ENCODE measurements at regions not wholly inside any gene's neighbourhood (a gene's known extent, or its start where the extent isn't known, plus 50 kb on each side); places are given as distances from the start of the nearest gene placed in this dataset.
"Not testable (repeated sequence)": the region's sequence is repeated elsewhere in the genome, so short reads cannot be mapped to it uniquely, and the experiment has no call there.

DNA sequence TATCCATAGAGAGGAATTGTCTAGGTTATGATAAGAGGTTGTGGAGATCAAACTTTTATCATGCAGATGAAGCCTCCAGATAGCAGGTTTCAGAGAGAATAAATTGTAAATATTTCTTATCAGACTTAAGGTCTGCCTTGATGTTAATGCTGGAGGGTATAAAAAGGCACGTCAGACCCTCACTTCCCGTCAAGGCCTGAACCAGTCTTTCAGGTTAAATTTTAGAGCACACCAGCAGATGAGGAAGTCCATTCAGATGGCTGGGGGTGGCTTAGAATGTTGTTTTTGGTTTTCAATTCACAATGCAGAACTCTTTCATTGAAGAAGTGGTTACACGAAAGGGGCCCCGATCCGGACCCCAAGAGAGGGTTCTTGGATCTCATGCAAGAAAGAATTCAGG, 144.4 kb upstream of the FBXO11 start:
- H3K4me1 ChIP-seq, result no peaks in the 10 kb centered on the region
- DNase-seq, result no peak

DNA sequence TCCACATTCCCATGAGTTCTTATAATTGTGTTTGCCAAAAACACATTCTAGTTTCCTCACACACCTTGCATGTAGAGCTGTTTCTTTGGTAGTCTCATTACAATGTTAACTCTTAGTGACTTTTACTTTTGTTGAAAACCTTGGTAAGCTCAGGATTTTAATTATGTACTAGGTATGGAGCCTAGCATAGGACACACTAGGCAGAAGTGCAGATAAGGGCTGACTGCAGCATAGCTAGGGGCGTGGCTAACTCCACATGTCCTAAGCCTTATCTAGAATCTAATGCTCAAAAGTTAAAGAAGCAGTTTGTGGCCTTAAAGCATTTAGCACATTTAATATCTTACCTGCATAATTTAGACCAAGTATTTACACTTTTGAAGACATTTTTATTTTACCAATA, 153.7 kb upstream of the FBXO11 start:
- no peak overlapping the region for H3K4me3 ChIP-seq

More for the DNA sequence above, 144.4 kb upstream of the FBXO11 start:
- Histone ChIP-seq H3K36me3 (no peaks in the 10 kb centered on the region), H3K4me3 (no peak overlapping the region), H3K27me3 (no peaks in the 10 kb centered on the region), H3K9ac (ENCODE audit: low read depth in 2 of 2, low read length in 2 of 2) (no peak overlapping the region), H3K9me3 (no peaks in the 10 kb centered on the region), H3K27ac (no peak overlapping the region)
- intact Hi-C loops (cut with DNase I), result no loop called here
- TF ChIP-seq, protein P1, sequence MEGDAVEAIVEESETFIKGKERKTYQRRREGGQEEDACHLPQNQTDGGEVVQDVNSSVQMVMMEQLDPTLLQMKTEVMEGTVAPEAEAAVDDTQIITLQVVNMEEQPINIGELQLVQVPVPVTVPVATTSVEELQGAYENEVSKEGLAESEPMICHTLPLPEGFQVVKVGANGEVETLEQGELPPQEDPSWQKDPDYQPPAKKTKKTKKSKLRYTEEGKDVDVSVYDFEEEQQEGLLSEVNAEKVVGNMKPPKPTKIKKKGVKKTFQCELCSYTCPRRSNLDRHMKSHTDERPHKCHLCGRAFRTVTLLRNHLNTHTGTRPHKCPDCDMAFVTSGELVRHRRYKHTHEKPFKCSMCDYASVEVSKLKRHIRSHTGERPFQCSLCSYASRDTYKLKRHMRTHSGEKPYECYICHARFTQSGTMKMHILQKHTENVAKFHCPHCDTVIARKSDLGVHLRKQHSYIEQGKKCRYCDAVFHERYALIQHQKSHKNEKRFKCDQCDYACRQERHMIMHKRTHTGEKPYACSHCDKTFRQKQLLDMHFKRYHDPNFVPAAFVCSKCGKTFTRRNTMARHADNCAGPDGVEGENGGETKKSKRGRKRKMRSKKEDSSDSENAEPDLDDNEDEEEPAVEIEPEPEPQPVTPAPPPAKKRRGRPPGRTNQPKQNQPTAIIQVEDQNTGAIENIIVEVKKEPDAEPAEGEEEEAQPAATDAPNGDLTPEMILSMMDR (IDR thresholded peaks at IDR 0.05), result no peak

DNA sequence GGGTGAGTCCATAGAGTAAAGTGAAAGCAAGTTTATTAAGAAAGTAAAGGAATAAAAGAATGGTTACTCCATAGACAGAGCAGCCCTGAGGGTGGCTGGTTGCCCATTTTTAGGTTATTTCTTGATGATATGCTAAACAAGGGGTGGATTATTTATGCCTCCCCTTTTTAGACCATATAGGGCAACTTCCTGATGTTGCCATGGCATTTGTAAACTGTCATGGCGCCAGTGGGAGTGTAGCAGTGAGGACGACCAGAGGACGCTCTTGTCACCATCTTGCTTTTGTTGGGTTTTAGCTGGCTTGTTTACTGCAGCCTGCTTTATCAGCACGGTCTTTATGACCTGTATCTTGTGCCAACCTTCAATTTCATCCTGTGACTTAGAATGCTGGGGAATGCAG, 155.4 kb upstream of the FBXO11 start:
- H3K27me3 ChIP-seq; DNase-seq; H3K9ac ChIP-seq (ENCODE audit: low read depth in 2 of 2, low read length in 2 of 2); intact Hi-C loops (cut with DNase I); H3K9me3 ChIP-seq; H3K27ac ChIP-seq; H3K36me3 ChIP-seq; H3K4me1 ChIP-seq; H3K4me3 ChIP-seq: not testable (repeated sequence)

More for the DNA sequence above, 153.7 kb upstream of the FBXO11 start:
- Histone ChIP-seq H3K9ac (ENCODE audit: low read depth in 2 of 2, low read length in 2 of 2) (no peak overlapping the region), H3K27me3 (no peaks in the 10 kb centered on the region), H3K4me1 (no peaks in the 10 kb centered on the region), H3K36me3 (no peaks in the 10 kb centered on the region), H3K9me3 (no peaks in the 10 kb centered on the region), H3K27ac (no peak overlapping the region)
- intact Hi-C loops (cut with DNase I), result no loop called here
- TF ChIP-seq, protein P1 (IDR thresholded peaks at IDR 0.05), result no peak
- DNase-seq, result no peak

DNA sequence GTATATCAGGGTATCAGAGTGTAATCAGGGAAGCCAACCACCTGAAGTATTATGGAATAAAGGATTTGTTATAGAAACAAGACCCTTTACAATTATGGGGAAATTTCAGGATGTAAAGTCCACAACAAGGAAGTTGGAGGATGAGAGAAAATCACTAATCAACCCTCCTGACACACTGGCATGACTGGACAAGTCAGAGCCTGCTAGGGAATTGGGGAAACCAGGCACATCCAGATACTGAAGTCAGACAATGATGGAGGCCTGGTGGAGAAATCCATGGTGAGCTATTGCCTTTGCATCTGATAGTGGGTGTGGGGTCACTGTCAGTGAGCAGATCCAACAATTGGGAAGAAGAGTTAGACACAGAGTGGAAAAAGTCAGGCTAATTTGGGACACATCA, 158.8 kb upstream of the FBXO11 start:
- Histone ChIP-seq H3K9me3 (no peaks in the 10 kb centered on the region), H3K4me1 (no peaks in the 10 kb centered on the region), H3K27ac (no peak overlapping the region), H3K27me3 (no peaks in the 10 kb centered on the region), H3K4me3 (no peak overlapping the region), H3K9ac (ENCODE audit: low read depth in 2 of 2, low read length in 2 of 2) (no peak overlapping the region), H3K36me3 (no peaks in the 10 kb centered on the region)
- DNase-seq, result no peak
- TF ChIP-seq, protein P1 (IDR thresholded peaks at IDR 0.05), result no peak
- intact Hi-C loops (cut with DNase I), result no loop called here

DNA sequence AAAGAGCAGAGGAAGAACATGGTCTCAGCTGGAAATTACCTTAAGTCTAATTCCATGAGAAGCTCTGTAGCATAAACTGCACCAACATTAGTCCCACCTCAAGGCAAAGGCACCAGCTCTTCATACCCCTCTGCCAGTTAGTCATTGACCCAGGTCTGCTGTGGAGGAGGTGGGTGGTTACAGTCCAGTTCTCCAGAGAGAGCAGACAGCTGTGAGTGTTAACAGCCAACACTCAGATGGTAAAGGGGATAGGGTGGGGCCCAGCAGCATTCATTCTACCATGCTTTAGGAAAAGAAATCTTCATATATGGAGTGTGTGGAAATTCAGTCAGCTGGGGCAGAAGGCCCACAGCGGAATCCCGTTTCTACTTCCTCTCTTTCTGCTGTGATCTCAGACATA, 159.7 kb upstream of the FBXO11 start:
- H3K4me1 ChIP-seq, result no peaks in the 10 kb centered on the region
- no peaks in the 10 kb centered on the region for H3K9me3 ChIP-seq
- no peaks in the 10 kb centered on the region for H3K27me3 ChIP-seq
- intact Hi-C loops (cut with DNase I), result no loop called here
- DNase-seq, result no peak
- TF ChIP-seq, protein P1 (IDR thresholded peaks at IDR 0.05), result no peak
- H3K27ac ChIP-seq, result no peak overlapping the region
- no peak overlapping the region for H3K9ac ChIP-seq (ENCODE audit: low read depth in 2 of 2, low read length in 2 of 2)
- H3K36me3 ChIP-seq, result no peaks in the 10 kb centered on the region
- H3K4me3 ChIP-seq, result no peak overlapping the region

DNA sequence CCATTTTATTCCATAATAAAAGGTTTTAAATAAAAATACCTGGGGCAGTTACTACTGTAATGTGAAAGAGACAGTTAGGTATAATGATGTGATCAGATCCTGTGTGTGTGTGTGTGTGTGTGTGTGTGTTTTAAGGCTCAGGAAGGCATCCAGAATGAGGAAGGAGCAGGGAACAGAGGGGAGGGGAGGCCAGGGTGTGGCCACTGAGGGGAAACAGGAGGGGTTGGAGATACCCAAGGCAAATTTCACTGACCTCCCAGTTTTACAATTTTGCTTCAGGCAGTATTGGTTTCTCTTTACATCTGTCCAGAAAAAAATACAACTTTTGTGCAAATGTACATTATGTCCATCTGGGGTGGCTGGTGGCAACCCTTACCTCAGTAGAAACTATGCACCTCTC, 163.5 kb upstream of the FBXO11 start:
- Histone ChIP-seq H3K9ac (ENCODE audit: low read depth in 2 of 2, low read length in 2 of 2) (no peak overlapping the region), H3K9me3 (no peaks in the 10 kb centered on the region), H3K27ac (no peak overlapping the region), H3K4me1 (no peaks in the 10 kb centered on the region), H3K27me3 (no peaks in the 10 kb centered on the region), H3K36me3 (no peaks in the 10 kb centered on the region), H3K4me3 (no peak overlapping the region)
- intact Hi-C loops (cut with DNase I), result no loop called here
- DNase-seq, result no peak
- TF ChIP-seq, protein P1 (IDR thresholded peaks at IDR 0.05), result no peak

All from colonic mucosa (tissue), 4 donors.